Umbilical cord (tissue), 1 donor: ENCODE measurements at regions not wholly inside any gene's neighbourhood (a gene's known extent, or its start where the extent isn't known, plus 50 kb on each side); places are given as distances from the start of the nearest gene placed in this dataset.
A peak's percentile ranks its signal among the peaks of the same experiment; 100 is the strongest.

Experiments used
- DNase-seq: peaks from one replicate; pipeline ENCODE4 v3.0.0-alpha.2; 2015; ENCODE audit warnings: low spot score

- no peak for DNase-seq
These were observed 775.6 kb downstream of the VRK1 start for GRCh38 chr14:97572583-97573458.

GRCh38 chr14:97575677-97576076 lies 778.5 kb downstream of the VRK1 start:
- no peak for DNase-seq

- DNase-seq, result no peak
These were observed 781.9 kb downstream of the VRK1 start for GRCh38 chr14:97578982-97579548.

- peak; percentile 19 for DNase-seq
These were observed 783.8 kb downstream of the VRK1 start for GRCh38 chr14:97581016-97581415.

- no peak for DNase-seq
These were observed 784.8 kb downstream of the VRK1 start for GRCh38 chr14:97582022-97582421.

GRCh38 chr14:97584528-97584927 lies 787.3 kb downstream of the VRK1 start:
- no peak for DNase-seq

- no peak for DNase-seq
These were observed 795.3 kb downstream of the VRK1 start for GRCh38 chr14:97592341-97592980.

GRCh38 chr14:97594306-97594705 lies 797.1 kb downstream of the VRK1 start:
- no peak for DNase-seq

- DNase-seq, result no peak
These were observed 805.4 kb downstream of the VRK1 start for GRCh38 chr14:97602438-97603117.

GRCh38 chr14:97603201-97603600 lies 806.0 kb downstream of the VRK1 start:
- DNase-seq, result no peak

- no peak for DNase-seq
These were observed 807.5 kb downstream of the VRK1 start for GRCh38 chr14:97604731-97605130.

- DNase-seq, result no peak
These were observed 821.2 kb downstream of the VRK1 start for GRCh38 chr14:97618401-97618800.

- no peak for DNase-seq
These were observed 821.9 kb downstream of the VRK1 start for GRCh38 chr14:97618917-97619690.

GRCh38 chr14:97620066-97620465 lies 822.9 kb downstream of the VRK1 start:
- DNase-seq, result no peak

- DNase-seq, result no peak
These were observed 827.8 kb downstream of the VRK1 start for GRCh38 chr14:97624985-97625384.

- DNase-seq, result no peak
These were observed 828.3 kb downstream of the VRK1 start for GRCh38 chr14:97625477-97625876.

- no peak for DNase-seq
These were observed 828.9 kb downstream of the VRK1 start for GRCh38 chr14:97626088-97626487.

- no peak for DNase-seq
These were observed 833.1 kb downstream of the VRK1 start for GRCh38 chr14:97630249-97630648.

- no peak for DNase-seq
These were observed 836.1 kb downstream of the VRK1 start for GRCh38 chr14:97633131-97633738.

- DNase-seq, result no peak
These were observed 837.6 kb downstream of the VRK1 start for GRCh38 chr14:97634751-97635150.

GRCh38 chr14:97638864-97639263 lies 841.7 kb downstream of the VRK1 start:
- no peak for DNase-seq
